IMR-90 (cell line): ENCODE measurements at regions not wholly inside any gene's neighbourhood (a gene's known extent, or its start where the extent isn't known, plus 50 kb on each side); places are given as distances from the start of the nearest gene placed in this dataset.

Experiments
- ATAC-seq: fragments of 200-7000 bp; cut with Tn5 transposase; 2 replicates; pipeline ENCODE4 v1.9.1; 2020; ENCODE audit warnings: low read depth, mild to moderate bottlenecking, moderate library complexity
- BruUV-seq: library from RNA; stranded (reverse); fragments of 400-500 nt; replicated peaks from 2 replicates; lab custom pipeline; 2021; lab: Mats Ljungman, UMichigan
- CTCF ChIA-PET: fragments of 300-600 bp; formaldehyde crosslinking; extraction: SDS; loops from one replicate; lab custom pipeline; 2021; ENCODE audit warnings: antibody characterized with exemption; lab: Yijun Ruan, JAX
- POLR2A ChIA-PET: fragments of 300-600 bp; sonication (Branson Sonifier 250); formaldehyde crosslinking; loops from one replicate; lab custom pipeline; 2022; ENCODE audit warnings: antibody characterized with exemption; ENCODE audit not compliant: unreplicated experiment; lab: Charles Lee
- DNase-seq: peaks from one replicate; pipeline ENCODE4 v3.0.0; 2013
- H2AFZ ChIP-seq: replicated peaks from 2 replicates; pipeline ENCODE3; 2013; ENCODE audit warnings: low read length, mild to moderate bottlenecking; ENCODE audit not compliant: poor library complexity
- H2AK5ac ChIP-seq: 2 replicates; pipeline ENCODE4 v1.6.1; 2013; ENCODE audit warnings: low read depth, low read length, inconsistent platforms
- H2AK9ac ChIP-seq: replicated peaks from 2 replicates; pipeline ENCODE3; 2013; ENCODE audit warnings: mild to moderate bottlenecking, low read depth, low read length, moderate library complexity; ENCODE audit not compliant: poor library complexity
- H2BK120ac ChIP-seq: 2 replicates; pipeline ENCODE4 v1.6.1; 2013; ENCODE audit warnings: low read depth, low read length, inconsistent platforms
- H2BK15ac ChIP-seq: 3 replicates; pipeline ENCODE4 v1.6.1; 2013; ENCODE audit warnings: low read depth, low read length, inconsistent platforms
- H2BK20ac ChIP-seq: 2 replicates; pipeline ENCODE4 v1.6.1; 2013; ENCODE audit warnings: low read depth, mild to moderate bottlenecking, inconsistent platforms, low read length, moderate library complexity
- H2BK5ac ChIP-seq: 2 replicates; pipeline ENCODE4 v1.6.1; 2013; ENCODE audit warnings: mild to moderate bottlenecking, low read depth, low read length, inconsistent platforms; ENCODE audit not compliant: poor library complexity, severe bottlenecking
- H3K14ac ChIP-seq: replicated peaks from 2 replicates; pipeline ENCODE4 v1.6.1; 2013; ENCODE audit warnings: low read depth, low read length, inconsistent platforms
- H3K18ac ChIP-seq: 2 replicates; pipeline ENCODE4 v1.6.1; 2013; ENCODE audit warnings: low read depth, low read length, control low read depth
- H3K23ac ChIP-seq: 2 replicates; pipeline ENCODE4 v1.6.1; 2013; ENCODE audit warnings: low read depth, low read length, inconsistent platforms
- H3K27ac ChIP-seq: 2 replicates; pipeline ENCODE4 v1.5.1; 2013; ENCODE audit warnings: mild to moderate bottlenecking, control low read depth, low read length; ENCODE audit not compliant: insufficient read depth
- H3K27me3 ChIP-seq: 2 replicates; pipeline ENCODE4 v1.6.1; 2013; ENCODE audit warnings: low read length; ENCODE audit not compliant: control insufficient read depth, insufficient read depth
- H3K36me3 ChIP-seq: 2 replicates; pipeline ENCODE4 v1.6.1; 2013; ENCODE audit warnings: low read length, mixed read lengths; ENCODE audit not compliant: control insufficient read depth, insufficient read depth
- H3K4ac ChIP-seq: 2 replicates; pipeline ENCODE4 v1.6.1; 2013; ENCODE audit warnings: low read depth, low read length, inconsistent platforms
- H3K4me1 ChIP-seq: 2 replicates; pipeline ENCODE4 v1.6.1; 2013; ENCODE audit warnings: low read length, mixed read lengths; ENCODE audit not compliant: control insufficient read depth, insufficient read depth
- H3K4me2 ChIP-seq: 2 replicates; pipeline ENCODE4 v1.6.1; 2013; ENCODE audit warnings: low read depth, mild to moderate bottlenecking, control low read depth, low read length, moderate library complexity
- H3K4me3 ChIP-seq: 2 replicates; pipeline ENCODE4 v1.5.1; 2013; ENCODE audit warnings: low read depth, mild to moderate bottlenecking, control low read depth, low read length, moderate library complexity; ENCODE audit not compliant: insufficient read depth
- H3K56ac ChIP-seq: 2 replicates; pipeline ENCODE4 v1.6.1; 2013; ENCODE audit warnings: low read length, inconsistent platforms; ENCODE audit not compliant: insufficient read depth; ENCODE audit errors: extremely low read depth
- H3K79me1 ChIP-seq, 2 experiments: 2 replicates each; pipeline ENCODE4 v1.6.1; 2013; ENCODE audit warnings: low read length in 2 of 2, inconsistent platforms in 1 of 2, low read depth in 1 of 2
- H3K9ac ChIP-seq: 2 replicates; pipeline ENCODE4 v1.6.1; 2013; ENCODE audit warnings: low read depth, low read length, control low read depth
- H3K9me1 ChIP-seq: 2 replicates; pipeline ENCODE4 v1.6.1; 2013; ENCODE audit warnings: low read length, inconsistent platforms; ENCODE audit not compliant: insufficient read depth
- H3K9me3 ChIP-seq: 2 replicates; pipeline ENCODE4 v1.6.1; 2013; ENCODE audit warnings: low read length; ENCODE audit not compliant: control insufficient read depth, insufficient read depth
- H4K20me1 ChIP-seq: 2 replicates; pipeline ENCODE4 v1.6.1; 2013; ENCODE audit warnings: low read length, inconsistent platforms; ENCODE audit not compliant: insufficient read depth
- H4K5ac ChIP-seq: 2 replicates; pipeline ENCODE4 v1.6.1; 2013; ENCODE audit warnings: mild to moderate bottlenecking, low read depth, low read length, control low read depth
- H4K8ac ChIP-seq, 2 experiments: 2 replicates each; pipeline ENCODE4 v1.6.1; 2013; ENCODE audit warnings: low read depth in 2 of 2, low read length in 2 of 2, control low read depth in 1 of 2, inconsistent platforms in 1 of 2
- H4K91ac ChIP-seq: 2 replicates; pipeline ENCODE4 v1.6.1; 2013; ENCODE audit warnings: low read depth, low read length, inconsistent platforms; ENCODE audit not compliant: insufficient read depth
- RAD21 ChIP-seq: IDR thresholded peaks from 2 replicates; pipeline ENCODE4 v1.6.1; 2012; ENCODE audit warnings: low read length, improper control_type of control experiment
- WGBS, 2 experiments: methylation state at CpG; one replicate each; pipeline versions ENCODE4 v1.1.5 to v1.1.7; 2013; ENCODE audit warnings: missing lambda C conversion rate in 2 of 2; ENCODE audit not compliant: insufficient read length in 1 of 2; ENCODE audit errors: extremely low coverage in 2 of 2; 5-methylcytosine and 5-hydroxymethylcytosine counted together
- dilution Hi-C: fragments of 300-500 bp; cut with HindIII; formaldehyde crosslinking; loops from one replicate; pipeline ENCODE4 v1.14.3; 2018; ENCODE audit warnings: low sequenced_read_pairs; ENCODE audit not compliant: unreplicated experiment
- in situ Hi-C: fragments of 300-500 bp; cut with MboI; formaldehyde crosslinking; loops from 3 replicates; pipeline ENCODE4 v1.14.3; 2019; ENCODE audit warnings: low sequenced_read_pairs, inconsistent platforms, mixed read lengths
- intact Hi-C: fragments of 100-400 bp; cut with micrococcal nuclease; formaldehyde crosslinking; loops from 2 replicates; pipeline ENCODE4 v1.10.0; 2022

DNA sequence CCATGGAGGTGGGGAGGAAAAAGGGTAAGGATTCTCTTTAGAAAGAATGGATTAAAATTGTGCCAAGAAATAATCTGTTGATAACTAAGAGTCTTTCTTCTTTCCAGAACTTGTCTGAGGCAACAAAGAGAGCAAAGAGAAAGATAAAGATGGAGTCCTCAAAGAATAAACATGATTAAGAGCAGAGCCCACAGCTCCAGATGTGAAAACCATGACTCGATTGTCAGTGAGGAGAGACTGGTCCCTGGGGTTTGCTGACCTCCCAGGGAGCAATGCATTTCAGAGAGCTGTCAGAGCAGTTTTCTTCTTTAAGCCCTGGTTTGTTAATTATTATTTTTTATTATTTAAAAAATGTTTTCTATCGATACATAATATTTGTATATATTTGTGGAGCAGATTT, 74.6 kb downstream of the TMEM100 start:
- Histone ChIP-seq H2BK20ac (no peak overlapping the region), H3K9me3 (no peaks in the 10 kb centered on the region), H2BK5ac (no peak overlapping the region), H3K4ac (no peak overlapping the region), H3K14ac (no peak overlapping the region), H2AK5ac (no peak overlapping the region), H3K4me3 (no peak overlapping the region), H3K27ac (no peak overlapping the region), H4K91ac (no peak overlapping the region), H4K8ac (no peak overlapping the region), H2BK120ac (no peak overlapping the region), H3K4me1 (no peaks in the 10 kb centered on the region), H4K20me1 (no peaks in the 10 kb centered on the region), H3K23ac (no peak overlapping the region), H2AK9ac (no peak overlapping the region), H3K79me1 (no peaks in the 10 kb centered on the region), H3K18ac (no peak overlapping the region), H2AFZ (no peak overlapping the region), H3K4me2 (no peak overlapping the region), H2BK15ac (no peak overlapping the region), H4K5ac (no peak overlapping the region), H3K27me3 (peaks cover 4% of the 10 kb centered on the region), H3K9me1 (no peaks in the 10 kb centered on the region), H3K36me3 (no peaks in the 10 kb centered on the region), H3K9ac (no peak overlapping the region), H3K56ac (no peak overlapping the region)
- BruUV-seq, result no TSS peak
- POLR2A ChIA-PET, result interaction anchor here (0.9 kb wide), 1 partner anchor 12 kb away, joined by 3 read pairs; no protein-coding TSS in a partner anchor
- WGBS, 2 experiments, result no CpG with 5 or more reads among the region's 2 CpGs
- no peak for TF ChIP-seq RAD21
- no peak for DNase-seq
- in situ Hi-C loops (no loop called here), dilution Hi-C loops (no loop called here), intact Hi-C loops (no loop called here)
- CTCF ChIA-PET, result interaction anchor here (0.7 kb wide), 1 partner anchor 576 kb away, joined by 3 read pairs; no protein-coding TSS in a partner anchor
- no peak for ATAC-seq
